GM12878 (cell line): ENCODE measurements at regions not wholly inside any gene's neighbourhood (a gene's known extent, or its start where the extent isn't known, plus 50 kb on each side); places are given as distances from the start of the nearest gene placed in this dataset.

Source experiments
- HDGF ChIP-seq: fragments of 450-650 bp; IDR thresholded peaks from 2 replicates; pipeline ENCODE4 v1.6.1; 2016; ENCODE audit warnings: antibody characterized with exemption
- MEF2B ChIP-seq: fragments of 450-650 bp; IDR thresholded peaks from 2 replicates; pipeline ENCODE4 v1.6.1; 2018; ENCODE audit warnings: mild to moderate bottlenecking, moderate library complexity; ENCODE audit not compliant: partially characterized antibody, poor library complexity, severe bottlenecking
- MYC ChIP-seq: IDR thresholded peaks from 2 replicates; pipeline ENCODE4 v1.6.1; 2011; ENCODE audit warnings: mild to moderate bottlenecking, low read length, moderate library complexity, inconsistent platforms; ENCODE audit not compliant: insufficient read depth, insufficient replicate concordance, insufficient read length, severe bottlenecking
- NFYA ChIP-seq: IDR thresholded peaks from 2 replicates; pipeline ENCODE4 v1.6.1; 2011; ENCODE audit warnings: low read depth, mild to moderate bottlenecking, low read length, improper control_type of control experiment, borderline replicate concordance
- SRF ChIP-seq, 2 experiments: IDR thresholded peaks; 2 replicates each; pipeline ENCODE4 v1.6.1; 2011; ENCODE audit warnings: low read depth in 2 of 2, low read length in 2 of 2, mild to moderate bottlenecking in 1 of 2, moderate library complexity in 1 of 2
- TAF1 ChIP-seq: IDR thresholded peaks from 2 replicates; pipeline ENCODE4 v1.6.1; 2011; ENCODE audit warnings: mild to moderate bottlenecking, low read depth, low read length, borderline replicate concordance
- TARDBP ChIP-seq: IDR thresholded peaks from 2 replicates; pipeline ENCODE4 v1.6.1; 2016; ENCODE audit warnings: borderline replicate concordance
- ZBTB33 ChIP-seq: fragments of 450-650 bp; IDR thresholded peaks from 2 replicates; pipeline ENCODE4 v1.6.1; 2017; ENCODE audit warnings: mild to moderate bottlenecking
- ZNF384 ChIP-seq: IDR thresholded peaks from 2 replicates; pipeline ENCODE4 v1.6.1; 2012; ENCODE audit warnings: low read depth, mild to moderate bottlenecking, low read length, improper control_type of control experiment, borderline replicate concordance
- ZNF687 ChIP-seq: fragments of 450-650 bp; IDR thresholded peaks from 2 replicates; pipeline ENCODE4 v1.6.1; 2017; ENCODE audit warnings: mild to moderate bottlenecking, moderate library complexity
- TF ChIP-seq, protein P1 (sequence below): fragments of 450-650 bp; IDR thresholded peaks from 2 replicates; pipeline ENCODE4 v1.6.1; 2018; ENCODE audit warnings: borderline replicate concordance, mild to moderate bottlenecking; ENCODE audit not compliant: partially characterized antibody

DNA sequence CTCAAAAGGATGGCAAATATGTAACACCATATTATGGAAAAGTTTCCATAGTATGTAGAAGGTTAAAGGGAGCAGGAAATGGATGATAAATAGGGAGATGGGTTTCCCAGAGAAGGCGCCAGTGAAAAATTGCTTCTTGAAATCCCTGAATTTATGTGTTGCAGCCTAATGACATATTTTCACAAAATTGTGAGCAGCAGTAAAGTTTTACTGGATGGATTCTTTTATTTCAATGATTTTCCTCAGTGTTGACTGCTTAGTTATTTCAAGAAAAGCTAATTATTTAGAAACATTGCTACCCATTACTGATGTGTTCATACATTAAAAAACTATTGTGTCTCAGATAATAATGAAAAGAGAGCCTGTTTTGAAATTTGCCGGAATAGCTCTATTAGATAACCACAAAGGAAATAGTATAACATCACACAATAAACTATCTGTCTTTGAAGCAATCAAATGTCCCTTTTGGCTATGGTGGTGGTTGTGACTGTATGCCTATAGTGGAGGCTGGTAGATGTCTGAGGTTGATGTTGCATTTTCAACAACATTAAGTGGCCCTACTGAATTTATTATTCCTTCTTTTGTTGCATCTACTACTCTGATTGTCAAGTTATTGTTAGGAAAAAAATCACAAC lies 169.9 kb upstream of the HAND2 start (continued):
- TF ChIP-seq ZNF384 (no peak), TAF1 (no peak), TARDBP (no peak), NFYA (no peak), ZNF687 (no peak), MEF2B (no peak), SRF (IDR thresholded peaks at IDR 0.05; ENCODE audit: low read depth in 2 of 2, low read length in 2 of 2) (no peak), HDGF (no peak), MYC (no peak), ZBTB33 (no peak)
- TF ChIP-seq, protein P1, sequence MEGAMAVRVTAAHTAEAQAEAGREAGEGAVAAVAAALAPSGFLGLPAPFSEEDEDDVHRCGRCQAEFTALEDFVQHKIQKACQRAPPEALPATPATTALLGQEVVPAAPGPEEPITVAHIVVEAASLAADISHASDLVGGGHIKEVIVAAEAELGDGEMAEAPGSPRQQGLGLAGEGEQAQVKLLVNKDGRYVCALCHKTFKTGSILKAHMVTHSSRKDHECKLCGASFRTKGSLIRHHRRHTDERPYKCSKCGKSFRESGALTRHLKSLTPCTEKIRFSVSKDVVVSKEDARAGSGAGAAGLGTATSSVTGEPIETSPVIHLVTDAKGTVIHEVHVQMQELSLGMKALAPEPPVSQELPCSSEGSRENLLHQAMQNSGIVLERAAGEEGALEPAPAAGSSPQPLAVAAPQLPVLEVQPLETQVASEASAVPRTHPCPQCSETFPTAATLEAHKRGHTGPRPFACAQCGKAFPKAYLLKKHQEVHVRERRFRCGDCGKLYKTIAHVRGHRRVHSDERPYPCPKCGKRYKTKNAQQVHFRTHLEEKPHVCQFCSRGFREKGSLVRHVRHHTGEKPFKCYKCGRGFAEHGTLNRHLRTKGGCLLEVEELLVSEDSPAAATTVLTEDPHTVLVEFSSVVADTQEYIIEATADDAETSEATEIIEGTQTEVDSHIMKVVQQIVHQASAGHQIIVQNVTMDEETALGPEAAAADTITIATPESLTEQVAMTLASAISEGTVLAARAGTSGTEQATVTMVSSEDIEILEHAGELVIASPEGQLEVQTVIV = no peak
- TF ChIP-seq, all 136 proteins: peak for 0
